ENCODE measurements at regions not wholly inside any gene's neighbourhood (a gene's known extent, or its start where the extent isn't known, plus 50 kb on each side); places are given as distances from the start of the nearest gene placed in this dataset.
"Not testable (repeated sequence)": the region's sequence is repeated elsewhere in the genome, so short reads cannot be mapped to it uniquely, and the experiment has no call there.

GRCh38 chr7:66503551-66504031 is 125.1 kb upstream of the KCTD7 start:
- no peak for DNase-seq

DNA sequence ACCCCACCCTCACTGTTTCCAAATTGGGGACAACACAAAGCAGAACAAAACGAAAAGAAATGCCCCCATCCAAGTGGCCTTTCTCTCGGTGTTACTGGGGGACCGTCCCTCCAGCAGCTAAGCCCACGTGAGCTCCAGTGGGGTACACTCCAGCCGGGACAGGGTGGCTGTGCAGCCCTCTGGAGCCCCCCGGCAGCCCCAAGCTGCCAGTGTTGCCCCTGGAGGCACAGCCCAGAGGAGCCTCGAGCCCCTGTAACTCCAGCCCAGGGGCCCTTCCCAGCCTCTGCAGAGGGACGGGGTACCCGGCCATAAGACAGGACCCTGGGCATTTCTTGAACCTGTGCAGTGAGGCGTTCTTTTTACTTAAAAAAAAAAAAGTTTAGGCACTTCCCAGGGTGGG is 124.5 kb upstream of the KCTD7 start:
- DNase-seq, result no peak

DNA sequence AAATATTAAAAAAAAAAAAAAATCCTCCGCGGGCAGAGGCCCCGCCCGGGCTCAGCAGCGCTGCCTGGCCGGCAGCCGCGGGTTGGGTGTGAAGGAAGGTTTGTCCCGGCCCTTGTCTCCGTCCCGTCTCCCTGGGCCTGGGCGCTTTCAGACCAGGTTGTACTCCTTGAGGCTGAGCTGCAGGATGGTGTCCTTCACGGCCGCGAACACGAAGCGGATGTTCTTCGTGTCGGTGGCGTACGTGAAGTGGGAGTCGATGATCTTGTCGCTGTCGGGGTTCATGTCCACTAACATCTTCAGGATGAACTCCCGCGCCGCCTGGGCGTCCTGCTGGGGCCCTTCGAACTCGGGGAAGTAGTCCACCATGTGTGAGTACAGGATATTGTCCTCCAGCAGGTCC is 123.7 kb upstream of the KCTD7 start:
- no peak for DNase-seq

DNA sequence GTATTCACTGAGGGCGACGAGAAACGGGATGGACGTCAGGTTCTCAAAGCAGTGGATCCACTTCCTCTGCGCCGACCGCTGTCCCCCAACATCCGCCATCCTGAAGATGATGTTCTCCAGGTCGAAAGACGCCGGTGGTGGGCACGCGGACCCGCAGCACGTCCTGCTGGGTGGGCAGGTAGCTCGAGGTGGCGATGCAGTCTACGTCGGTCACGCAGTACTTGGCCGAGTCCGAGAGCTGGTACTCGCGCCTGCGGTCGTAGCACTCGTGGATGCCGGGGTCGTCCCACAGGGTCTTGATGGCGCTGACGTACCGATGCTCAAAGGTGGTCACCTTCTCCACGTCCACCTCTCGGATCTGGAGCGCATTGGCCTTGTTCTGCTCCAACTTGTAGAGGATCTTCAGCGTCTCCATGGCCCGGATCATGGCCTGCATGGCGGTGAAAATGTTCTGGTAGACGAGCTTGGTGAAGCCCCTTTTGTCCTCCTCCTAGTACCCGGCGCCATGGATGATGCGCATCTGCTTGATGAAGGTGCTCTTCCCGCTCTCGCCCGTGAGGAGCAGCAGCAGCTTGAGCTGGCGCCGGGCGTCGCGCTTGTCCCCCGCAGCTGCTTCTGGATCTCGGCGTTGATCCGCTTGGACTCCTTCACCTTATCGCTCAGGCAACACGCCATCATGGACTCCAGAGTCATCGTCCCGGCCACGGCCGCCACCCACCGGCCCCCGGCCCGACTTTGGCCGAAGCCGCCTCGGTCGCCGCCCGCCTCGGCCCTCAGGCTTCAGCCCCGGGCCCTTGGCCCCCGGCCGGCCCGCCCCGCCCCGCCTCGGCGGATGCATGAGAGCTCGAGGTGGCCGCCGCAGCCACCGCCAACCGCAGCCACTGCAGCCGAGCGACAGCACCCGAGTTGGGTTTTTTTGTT is 122.9 kb upstream of the KCTD7 start:
- DNase-seq, result no peak

GRCh38 chr7:66506703-66507102 is 122.0 kb upstream of the KCTD7 start:
- DNase-seq, result not testable (repeated sequence)

DNA sequence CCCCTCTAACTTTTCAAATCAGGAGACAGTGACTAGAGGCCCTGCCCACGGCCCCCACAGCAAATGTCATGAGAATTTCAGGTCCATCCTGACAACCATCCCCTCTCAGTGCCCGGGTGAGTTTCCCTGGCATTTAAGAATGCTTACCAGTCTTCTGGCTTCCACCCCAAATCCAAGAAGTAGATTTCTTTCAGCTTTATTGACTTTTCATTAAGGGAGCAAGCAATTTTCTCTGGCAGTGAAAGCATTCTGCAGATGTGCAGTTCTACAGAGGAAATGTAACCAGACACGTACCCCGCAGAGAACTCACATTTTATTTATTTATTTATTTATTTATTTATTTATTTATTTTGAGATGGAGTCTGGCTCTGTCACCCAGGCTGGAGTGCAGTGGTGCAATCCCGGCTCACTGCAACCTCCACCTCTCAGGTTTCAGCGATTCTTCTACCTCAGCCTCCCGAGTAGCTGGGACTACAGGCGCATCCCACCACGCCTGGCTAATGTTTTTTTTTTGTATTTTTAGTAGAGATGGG is 120.9 kb upstream of the KCTD7 start:
- DNase-seq, result no peak

GRCh38 chr7:66508431-66508830 is 120.2 kb upstream of the KCTD7 start:
- DNase-seq, result no peak

- DNase-seq, result no peak
Observed at GRCh38 chr7:66514050-66514449, 114.6 kb upstream of the KCTD7 start.

DNA sequence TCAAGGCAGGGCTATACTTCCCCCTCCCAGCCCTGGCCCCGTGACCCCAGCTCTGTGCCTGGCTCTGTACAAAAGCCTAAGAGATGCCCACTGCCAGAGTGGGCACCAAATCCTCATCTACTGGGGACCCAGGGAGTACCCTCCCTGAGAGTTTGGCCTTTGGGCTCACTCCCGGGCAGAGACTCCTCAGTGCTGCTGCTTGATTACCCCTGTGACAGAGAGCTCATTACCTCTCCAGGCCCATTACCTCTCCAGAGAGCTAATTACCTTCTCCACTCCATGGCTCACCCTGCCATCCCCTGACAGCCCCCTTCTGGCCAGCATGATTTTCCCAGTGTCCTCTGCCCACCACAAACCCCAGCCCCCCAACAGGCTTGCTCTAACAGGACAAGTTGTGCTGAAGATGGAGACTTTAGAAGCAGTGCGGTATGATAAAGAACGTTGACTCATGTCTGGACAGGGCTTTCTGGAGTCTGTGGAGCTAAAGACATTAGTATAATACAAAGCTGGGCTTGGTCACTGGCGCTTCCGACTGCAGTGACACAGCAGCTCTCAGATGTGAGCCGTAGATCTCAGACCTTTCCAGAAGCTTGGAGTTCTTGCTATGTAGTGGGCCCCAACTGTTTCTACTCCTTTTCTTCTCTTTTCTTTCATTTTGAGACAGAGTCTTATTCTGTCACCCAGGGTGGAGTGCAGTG is 111.3 kb upstream of the KCTD7 start:
- no peak for DNase-seq

GRCh38 chr7:66518151-66518691 is 110.5 kb upstream of the KCTD7 start:
- DNase-seq, result no peak

GRCh38 chr7:66521675-66522074 is 107.0 kb upstream of the KCTD7 start:
- DNase-seq, result no peak

DNA sequence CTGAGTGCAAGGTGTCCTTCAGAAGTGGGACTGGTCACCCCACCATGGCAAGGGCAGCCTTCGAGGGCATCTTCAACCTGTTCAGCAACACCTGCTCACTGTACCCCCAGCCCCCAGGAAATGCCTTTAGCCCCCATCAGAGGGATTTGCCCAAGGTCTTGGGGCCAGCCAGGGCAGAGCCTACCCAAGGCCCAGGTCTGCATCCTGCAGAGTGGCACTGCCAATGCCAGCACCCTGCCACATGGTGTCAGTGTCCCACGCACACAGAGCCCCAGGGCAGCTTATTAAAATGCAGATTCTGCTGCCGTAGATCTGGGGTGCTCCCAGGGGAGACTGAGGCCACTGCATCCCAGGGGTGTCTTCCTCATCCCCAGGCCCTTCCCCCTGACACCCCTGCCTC is 106.2 kb upstream of the KCTD7 start:
- no peak for DNase-seq

- DNase-seq, result no peak
Observed at GRCh38 chr7:66523409-66523808, 105.3 kb upstream of the KCTD7 start.

DNA sequence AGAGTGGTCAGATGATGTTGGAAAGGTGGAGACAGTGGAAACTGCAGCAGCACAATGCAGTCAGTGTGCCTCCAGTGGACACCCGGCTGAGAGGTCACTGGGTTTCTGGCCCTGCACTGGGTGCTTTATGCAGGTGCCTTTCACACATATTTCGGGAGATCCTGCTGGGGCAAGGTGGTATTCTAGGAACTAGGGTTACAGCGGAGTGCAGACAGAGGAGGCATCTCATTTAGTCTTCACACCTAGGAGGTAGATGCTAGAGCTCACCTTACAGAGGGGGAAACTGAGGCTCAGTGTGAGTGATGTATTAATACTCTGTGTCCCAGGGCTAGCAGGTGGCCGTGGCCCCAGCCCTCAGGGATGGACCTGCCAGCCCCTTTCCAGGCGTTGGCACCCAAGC is 103.9 kb upstream of the KCTD7 start:
- no peak for DNase-seq

DNA sequence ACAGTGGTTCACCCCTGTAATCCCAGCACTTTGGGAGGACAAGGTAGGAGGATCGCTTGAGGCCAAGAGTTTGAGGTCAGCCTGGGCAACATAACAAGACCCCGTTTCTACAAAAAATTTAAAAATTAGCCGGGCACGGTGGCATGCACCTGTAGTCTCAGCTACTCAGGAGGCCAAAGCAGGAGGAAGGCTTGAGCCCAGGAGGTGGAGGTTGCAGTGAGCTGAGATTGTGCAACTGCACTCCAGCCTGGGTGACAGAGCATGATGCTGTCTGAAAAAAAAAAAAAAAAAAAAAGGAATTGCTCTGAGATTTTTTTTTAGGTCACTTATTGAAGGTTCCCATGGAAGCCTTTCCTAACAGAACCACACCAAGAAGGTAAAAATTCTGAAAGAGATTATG is 101.9 kb upstream of the KCTD7 start:
- DNase-seq, result not testable (repeated sequence)

DNA sequence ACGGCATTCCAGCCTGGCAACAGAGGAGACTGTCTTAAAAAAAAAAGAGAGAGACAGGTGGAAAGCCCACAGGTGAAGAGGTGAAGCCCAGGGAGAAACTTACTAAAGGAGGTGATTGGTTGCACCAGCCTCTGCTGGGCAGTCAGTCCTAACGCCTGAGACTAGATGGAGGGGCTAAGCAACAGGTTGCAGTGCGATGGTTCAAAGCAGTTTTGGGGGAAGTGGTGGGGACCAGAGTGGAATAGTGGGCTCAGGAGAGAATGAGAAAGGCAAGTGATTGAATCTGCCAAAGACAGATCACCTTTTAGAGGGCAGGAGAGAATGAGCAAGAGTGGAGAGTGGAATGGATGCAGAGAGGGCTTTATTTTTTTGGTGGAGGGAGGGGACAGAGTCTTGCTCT is 100.0 kb upstream of the KCTD7 start:
- no peak for DNase-seq

DNA sequence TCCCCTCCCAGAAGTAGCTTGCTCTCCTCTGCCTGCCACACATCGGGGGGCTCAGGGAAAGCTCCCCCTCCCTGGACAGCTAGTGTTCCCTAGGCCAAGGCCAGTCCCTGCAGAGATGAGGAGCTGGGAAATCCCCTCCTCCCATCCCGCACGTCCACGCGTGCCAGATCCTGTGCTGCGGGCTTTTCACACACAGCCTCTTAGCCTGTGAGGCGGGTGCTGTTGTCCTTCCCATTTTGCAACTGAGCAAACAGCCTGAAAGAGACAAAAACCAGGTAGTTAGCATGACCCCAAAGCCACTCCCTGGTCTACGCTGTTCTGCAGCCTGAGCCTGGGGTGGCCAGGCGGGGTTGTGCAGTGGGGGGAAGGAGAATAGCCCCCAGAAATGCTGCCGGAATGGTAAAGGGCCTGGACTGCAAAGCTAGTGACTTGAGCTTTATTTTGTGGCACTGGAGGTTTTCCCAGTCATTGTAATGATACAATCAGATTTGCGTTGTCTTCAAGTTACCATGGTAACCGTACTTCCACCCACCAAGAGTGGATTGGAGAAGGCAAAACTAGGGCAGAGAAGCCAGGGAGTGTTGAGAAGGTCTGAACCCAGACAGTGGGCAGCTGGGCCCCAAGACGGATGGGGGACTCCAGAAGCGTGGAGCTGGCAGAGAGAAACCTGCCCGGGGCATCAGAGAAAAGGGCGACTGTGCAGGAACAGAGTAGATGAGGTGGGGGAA is 98.6 kb upstream of the KCTD7 start:
- DNase-seq, result no peak

GRCh38 chr7:66535414-66536329 is 93.0 kb upstream of the KCTD7 start:
- DNase-seq, result no peak

- no peak for DNase-seq
Observed at GRCh38 chr7:66537380-66537779, 91.3 kb upstream of the KCTD7 start.

- DNase-seq, result no peak
Observed at GRCh38 chr7:66537876-66538275, 90.8 kb upstream of the KCTD7 start.

GRCh38 chr7:66539264-66539623 is 89.4 kb upstream of the KCTD7 start:
- DNase-seq, result no peak

- no peak for DNase-seq
Observed at GRCh38 chr7:66539902-66540375, 88.7 kb upstream of the KCTD7 start.
